AML-193 (cell line): ENCODE measurements at regions not wholly inside any gene's neighbourhood (a gene's known extent, or its start where the extent isn't known, plus 50 kb on each side); places are given as distances from the start of the nearest gene placed in this dataset.

Experiments used
- DNase-seq, 2 experiments: peaks; one replicate each; lab custom pipeline; 2025; lab: John Stamatoyannopoulos, UW

DNA sequence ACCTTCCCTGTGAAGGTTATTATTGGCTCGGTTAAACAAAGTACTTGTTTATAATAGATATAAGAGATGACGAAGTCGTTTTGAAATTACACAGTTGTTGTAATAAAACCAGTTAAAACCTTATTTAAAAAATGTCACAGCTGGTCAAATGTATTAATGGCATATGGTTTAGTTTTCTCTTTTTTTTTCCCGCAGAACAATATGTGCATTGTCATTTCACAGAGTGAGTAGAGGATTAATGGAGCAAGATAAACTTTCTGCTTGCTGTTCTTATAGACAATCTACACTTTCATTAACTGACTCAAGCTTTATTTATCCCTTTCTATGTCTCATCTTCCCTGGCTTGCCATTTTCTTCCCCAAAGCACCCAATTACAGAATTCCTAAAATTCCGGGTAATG lies 404.3 kb upstream of the NPVF start:
- no peak for DNase-seq

DNA sequence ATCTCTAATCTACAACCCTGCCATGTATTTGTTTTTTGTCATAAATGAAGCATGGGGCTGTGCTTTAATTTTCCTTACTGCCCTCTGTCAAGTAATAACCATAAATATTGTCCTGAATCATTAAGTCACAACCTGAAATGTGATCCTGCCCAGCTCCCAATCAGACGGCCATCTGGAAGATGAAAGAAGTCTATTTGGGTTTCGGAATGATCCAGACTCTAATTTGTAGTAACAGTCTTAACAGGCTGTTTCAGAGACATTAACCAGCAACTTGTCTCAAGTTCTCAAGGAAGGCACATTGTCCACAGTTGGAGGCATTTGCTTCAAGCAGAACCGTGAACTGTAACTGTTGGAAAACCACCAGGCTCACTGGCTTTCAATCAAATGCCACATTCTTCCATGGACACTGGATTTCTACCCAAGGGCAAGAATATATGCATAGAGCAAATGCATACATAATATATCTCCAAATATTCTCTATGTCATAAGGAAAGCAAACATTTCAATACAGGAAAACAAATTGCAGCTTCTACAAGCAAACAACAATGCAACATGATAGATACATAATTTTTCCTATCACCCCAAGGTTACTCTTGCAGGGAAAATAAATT lies 405.2 kb upstream of the NPVF start:
- DNase-seq: no peak

DNA sequence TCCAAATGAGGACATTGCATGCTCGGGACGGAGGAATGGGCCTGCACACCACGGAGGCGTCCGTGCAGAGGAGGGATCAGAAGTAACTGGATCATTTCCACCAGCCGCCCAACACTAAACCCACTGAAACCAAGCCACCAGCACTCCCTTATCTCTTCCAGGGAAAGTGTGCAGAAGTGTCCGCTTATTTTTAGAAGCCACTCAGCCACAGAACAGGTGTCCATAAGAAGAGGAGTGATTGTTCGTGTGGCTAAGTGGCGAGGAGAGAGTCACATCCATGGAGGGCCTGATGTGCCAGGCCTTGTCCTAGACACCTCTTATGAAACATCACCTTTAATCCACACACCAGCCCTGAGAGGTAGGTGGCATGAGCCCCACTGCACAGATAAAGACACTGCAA lies 407.9 kb upstream of the NPVF start:
- DNase-seq: no peak

DNA sequence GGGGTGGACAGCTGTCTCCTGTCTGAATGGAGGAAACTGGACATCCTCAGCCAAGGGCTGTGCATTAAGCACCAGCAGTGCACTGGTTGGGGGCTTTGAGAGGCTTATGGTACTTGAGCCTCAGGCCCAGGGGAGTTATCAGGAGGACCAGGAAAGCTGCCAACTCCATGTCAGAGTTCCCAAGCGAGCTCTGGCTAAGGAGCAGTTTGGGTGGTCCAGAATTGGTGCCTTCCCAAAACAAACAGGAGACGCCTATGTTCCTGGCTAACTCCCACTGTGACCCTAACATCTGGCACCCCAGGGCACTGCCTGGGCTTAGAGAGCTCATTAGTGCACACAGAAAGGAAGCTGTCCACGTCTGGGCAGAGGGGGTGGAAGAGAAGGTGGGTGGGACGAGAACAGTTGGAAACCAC lies 408.6 kb upstream of the NPVF start:
- DNase-seq: no peak

DNA sequence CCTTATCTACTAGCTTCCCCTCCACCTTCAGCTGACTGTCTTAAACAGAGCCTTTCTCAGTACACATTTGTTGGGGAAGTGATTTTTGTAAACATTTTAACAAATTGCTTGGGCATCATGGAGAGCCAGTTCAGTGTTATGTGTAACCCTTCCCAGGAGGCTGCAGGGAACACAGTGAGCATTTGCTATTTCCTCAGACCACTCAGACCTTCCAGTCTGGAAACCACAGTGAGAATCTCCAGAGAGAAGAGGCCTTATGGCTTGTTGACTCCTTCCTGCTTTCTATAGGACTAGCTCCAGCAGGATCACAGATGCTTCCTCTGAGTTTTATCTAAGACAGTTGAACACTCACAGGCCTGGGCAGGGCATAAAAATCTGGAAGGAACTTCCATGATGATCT lies 409.8 kb upstream of the NPVF start:
- no peak for DNase-seq

DNA sequence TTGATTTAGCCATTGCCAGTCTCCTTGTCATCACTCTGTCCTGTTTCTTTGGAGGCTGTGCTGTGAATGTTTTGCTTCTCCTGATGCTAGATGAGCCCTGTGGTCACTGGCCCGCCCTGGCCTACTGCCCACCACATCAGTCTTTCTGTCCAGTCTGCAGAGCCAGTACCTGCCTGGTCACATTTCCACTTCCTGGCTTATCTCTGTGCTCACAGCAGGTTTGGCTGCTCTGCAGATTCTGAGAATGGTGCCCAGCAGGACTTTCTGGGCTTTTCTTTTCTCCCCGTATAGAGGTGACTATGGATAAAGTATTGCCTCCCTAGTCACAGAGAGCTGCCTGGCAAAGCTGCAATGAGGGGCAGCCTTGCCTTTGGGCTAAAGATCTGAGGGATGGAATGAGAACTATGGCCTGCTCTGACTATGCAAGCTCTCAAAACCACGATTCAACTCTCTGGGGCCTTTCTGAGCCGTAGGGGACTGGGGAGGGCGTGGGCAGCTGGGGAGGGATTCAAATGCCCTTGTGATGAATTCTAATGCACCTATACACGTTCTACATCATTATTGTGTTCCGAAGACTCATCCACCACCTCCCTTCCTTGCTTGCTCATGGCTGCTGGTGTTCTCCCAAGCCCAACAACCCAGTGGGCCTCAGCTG lies 410.4 kb upstream of the NPVF start:
- no peak for DNase-seq

DNA sequence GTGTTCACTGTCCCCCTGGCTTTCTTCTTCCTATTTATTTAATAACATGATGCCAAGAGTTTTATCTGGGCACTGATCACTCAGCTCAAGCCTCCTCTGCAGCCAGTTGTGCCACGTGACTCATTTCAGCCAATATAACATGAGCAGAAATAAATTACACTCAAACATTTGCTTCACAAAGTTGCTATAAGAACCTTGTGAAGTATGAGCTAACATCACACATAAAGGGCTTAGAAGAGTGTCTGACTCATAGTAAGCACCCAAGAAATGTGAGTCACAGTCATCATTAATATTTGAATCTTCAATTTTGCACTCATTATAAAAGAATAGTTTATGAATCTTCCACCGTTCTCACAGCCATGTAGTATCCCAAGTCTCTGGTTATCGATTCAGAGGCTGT lies 414.6 kb upstream of the NPVF start:
- no peak for DNase-seq

DNA sequence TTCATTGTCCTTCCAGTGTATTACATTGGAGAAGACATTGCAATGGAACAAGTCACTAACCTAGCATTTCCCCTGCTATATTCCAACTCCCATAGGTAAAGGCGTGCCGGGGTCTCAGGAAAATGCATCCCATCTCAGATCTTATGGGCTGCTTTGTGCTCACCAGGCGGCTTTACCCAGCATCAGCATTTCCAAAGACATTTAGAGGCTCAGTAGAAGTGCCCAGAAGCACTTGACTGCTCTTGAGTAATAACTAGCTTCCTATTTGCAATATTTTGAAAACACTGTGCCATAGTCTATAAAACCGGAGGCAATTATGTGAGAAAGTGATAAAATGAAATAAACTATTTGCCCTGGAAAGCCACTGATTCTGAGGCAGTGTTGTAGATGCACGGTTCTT lies 415.0 kb upstream of the NPVF start:
- DNase-seq: peak in 1 of 2 experiments; percentile 5

DNA sequence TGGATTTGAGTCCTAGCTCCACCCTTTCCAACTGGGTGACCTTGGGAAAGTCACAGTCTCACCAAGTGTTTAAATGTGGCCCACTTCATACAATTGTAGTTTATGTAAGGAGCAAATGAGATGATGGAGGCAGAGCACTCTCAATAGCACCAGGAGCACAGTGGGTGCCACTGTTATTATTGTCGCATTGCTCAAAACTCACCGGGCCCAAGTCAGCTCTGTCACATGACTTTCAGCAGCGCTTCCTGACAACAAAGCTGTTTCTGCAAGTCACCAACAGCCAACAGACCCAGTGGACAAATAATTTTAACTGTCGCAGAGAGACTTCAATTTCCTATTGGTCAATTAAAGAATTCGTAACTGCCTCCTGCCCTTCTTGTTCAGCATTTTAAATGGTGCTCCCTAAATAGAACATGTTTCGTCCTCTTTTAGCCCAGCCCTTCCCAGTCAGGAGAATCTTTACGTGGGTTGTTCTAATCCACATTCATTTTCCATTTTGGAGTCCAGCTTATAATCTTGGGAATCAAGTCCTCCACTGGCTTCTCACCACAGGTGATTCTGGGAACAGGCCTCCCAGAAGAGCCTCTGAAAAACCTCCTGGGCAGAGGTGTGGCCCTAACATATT lies 415.6 kb upstream of the NPVF start:
- DNase-seq: no peak

DNA sequence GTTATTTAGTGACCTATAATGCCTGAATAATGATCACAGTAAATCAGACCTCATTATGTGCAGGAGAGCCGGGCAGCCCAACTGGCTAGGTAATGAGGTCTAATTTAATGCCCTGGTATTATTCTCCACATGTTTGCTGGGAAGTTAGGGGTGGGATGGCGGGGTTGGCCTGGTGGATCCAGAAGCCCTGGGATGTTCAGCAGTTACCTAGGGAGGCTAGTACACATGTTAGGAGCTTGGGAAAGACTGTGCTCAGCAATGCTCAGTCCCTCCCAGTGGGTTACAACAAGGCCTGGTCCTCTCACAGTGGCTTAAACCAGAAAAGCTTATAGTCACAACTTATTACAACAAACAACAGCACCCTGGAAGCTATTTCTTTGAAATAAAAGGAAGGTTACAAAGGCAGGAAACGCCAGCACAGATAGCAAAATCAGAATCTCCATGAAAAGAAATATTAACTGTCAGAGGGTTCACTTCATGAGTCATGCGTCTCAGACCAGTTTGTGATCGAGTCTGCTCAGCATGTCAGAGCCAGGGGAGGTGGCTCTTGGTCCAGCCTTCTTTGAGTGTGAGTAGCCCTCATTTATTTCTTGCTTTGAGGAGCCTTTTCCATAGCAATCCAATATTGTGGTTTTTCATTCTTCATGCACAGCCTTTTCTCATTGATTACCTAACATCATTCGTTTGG lies 418.6 kb upstream of the NPVF start:
- no peak for DNase-seq

DNA sequence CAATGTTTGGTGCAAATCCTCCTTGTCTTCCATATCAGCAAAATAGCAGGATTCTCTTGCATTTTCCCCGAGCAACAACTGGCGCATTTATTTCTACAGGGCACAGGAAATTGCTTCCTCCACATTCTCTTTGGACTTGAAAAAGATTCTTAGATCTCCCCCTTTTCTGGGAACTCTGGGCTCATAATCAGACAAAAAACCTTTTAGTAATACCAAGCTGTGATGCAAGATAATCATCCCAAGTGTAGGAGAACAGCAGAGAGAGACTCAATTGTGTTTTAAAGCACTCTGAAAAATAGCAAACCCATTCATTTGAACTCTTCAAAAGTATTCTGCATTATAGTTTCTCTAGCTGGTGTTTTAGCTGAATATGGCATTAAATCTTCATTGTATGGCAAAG lies 419.6 kb upstream of the NPVF start:
- DNase-seq: no peak

DNA sequence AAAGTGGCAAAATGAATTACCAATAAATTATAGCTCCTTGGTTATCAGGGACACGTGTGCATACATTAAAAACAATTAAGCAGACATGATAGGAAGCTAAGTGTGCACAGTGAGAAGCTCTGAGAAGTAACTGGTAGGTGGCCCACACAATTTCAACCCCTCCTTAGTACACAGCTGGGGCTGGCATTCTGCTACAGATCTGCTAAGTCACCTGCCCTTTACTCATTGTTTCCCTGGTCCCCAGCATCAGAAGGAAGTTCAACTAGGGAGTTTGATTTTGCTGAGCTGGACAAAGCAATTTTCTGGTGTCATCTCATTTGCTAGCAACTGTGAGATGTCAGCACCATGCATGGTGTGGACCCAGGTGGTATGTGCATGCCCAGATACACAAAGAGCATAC lies 424.1 kb upstream of the NPVF start:
- no peak for DNase-seq

DNA sequence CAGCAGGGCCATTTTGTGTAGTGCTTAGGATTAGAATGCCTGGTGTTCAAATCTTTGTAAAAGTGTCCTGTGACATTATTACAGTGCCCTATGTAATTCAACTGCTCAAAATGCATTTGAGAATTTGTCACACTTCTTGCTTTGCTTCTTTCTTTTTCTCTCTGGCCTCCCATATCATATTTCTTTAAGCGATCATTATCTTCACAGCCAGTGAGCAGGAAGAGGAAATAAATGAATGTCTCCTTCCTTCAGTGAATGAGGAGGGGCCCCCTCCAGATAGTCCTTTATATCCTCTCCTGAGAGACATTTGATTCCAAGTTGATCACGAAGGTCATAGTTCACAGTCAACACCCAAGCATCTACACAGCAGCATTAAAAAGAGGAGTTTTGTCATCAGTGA lies 425.1 kb upstream of the NPVF start:
- no peak for DNase-seq

DNA sequence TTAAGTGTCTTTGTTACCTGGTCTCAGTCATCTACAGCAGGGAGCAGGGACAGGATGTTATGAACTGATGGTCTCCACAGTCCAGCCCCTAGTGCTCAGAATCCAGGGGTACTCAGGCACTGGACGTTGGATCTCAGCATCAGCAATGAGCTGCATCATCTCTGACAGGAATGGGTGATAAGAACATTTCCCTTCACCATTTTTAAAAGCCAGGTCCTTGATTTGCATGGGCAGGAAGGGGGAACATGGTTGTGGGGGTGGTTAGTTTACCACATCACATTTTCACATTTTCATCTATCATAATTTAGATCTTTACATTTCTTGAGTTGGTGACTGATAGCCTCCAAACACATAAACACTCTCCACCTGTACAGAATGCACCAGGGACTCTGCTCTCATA lies 427.8 kb upstream of the NPVF start:
- no peak for DNase-seq

DNA sequence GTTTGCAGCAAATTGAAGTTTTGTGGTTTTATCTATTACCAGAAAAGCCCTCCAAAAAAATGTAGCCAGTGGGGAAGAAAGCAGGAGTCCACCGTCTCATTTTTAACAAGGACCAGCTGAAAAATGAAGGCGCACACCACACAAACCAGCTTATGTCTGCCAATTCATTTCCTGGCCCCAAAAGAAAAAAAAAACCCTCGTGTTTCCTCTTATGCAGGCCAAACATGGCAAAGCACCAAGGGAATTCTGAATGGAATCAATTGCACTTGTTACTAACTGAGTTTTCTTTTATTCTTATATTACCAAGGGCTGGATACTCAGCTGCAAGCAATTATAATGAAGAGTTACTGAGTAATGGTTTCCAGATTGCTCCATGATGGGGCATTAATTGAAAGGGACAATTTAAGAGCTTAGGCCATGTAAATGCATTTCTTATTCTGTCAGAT lies 428.3 kb upstream of the NPVF start:
- no peak for DNase-seq

DNA sequence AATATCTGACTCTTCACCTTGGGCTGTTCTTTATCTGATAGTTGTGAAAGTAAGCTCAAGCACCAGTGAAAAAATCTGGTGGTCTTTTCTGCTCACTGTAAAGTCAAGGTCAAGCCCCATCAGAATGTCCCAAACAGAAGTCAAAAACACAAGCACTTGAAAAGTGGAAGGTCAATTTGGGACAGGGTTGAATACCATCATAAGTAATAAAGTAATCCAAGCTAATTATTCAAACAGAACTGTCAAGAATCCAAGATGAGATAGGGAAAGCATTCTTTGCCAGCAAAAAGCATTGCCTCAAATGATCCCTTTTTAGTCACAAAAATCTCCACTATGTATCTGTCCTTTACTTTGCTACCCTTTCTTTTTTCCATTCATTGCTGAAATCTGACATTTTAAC lies 430.1 kb upstream of the NPVF start:
- no peak for DNase-seq

DNA sequence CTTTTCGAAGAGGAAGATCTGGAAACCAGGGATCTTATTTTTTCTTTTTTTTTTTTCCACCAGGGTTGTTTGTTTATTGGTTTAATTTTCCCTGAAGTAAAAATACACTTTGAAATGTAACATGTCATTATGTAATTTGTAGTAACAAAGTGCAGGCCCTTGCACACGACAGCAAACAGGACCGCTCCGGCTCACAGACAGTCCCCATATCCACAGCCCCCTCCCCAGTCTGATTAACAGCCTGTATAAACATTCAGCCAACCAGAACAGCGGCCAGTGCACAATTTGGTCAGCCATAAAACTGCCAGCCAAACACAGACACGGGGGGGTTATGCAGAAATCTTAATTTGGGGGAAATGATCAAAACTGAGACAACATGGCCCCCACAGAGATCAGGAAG lies 431.6 kb upstream of the NPVF start:
- DNase-seq: no peak

DNA sequence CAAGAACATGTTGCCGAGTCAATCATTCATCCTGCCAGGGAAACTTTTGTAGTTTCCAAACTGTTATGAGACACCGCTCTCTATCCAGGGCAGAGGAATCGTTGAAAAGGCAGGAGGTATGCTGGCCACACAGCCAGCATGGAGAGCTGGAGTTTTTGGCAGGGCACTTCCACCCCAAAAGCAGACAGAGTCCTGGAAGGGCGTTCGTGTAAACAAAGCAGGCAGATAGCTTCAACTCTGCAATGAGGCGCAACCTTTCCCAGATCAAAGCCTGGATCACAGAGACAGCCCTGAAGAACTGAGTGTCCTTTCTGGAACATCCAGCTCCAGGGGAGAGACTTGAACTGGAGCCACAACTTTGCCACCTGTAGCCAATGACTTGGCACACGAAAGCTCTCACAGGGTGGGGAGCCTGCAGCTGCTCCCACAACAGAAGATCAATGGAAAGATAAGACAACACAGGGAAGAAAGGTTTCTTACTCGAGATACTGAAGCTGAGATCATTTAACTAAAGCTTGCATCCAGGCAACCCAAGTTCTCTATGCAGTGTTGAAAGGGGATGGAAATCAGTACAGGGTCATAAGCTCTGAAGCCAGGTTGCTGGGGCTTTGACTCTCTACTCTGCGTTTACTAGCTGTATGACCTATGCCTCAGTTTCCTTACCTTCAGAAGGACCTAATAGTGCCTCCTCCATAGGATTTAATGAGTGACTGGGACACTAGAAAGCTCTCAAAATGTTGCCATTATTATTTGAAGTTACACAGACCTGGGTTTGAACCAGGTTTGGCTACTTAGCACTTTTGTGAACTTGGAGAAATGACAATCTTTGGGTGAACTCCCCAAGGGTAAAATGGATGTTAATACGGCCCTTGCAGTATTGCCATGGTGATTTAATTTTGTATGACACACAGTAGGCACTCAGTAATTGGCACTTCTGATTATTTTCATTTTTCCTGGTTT lies 434.8 kb upstream of the NPVF start:
- DNase-seq: no peak

DNA sequence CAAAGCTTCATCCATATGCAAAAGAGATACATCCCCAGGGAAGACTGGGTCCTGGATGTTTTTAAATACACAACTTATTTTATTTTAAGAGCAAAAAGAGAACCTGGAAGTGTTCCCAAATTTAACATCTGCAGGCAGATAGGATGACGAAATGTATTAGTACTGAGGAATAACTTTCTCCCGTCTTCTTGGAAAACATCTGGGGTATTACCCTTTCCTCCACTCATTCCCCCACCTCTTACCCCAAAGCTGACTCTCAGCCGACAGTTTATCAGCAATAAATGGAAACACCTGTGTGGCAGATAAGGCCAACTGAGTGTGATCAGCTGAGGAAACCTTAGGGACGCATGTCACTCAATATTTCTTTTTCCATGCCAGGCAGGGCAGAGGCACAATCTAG lies 435.6 kb upstream of the NPVF start:
- DNase-seq: no peak

DNA sequence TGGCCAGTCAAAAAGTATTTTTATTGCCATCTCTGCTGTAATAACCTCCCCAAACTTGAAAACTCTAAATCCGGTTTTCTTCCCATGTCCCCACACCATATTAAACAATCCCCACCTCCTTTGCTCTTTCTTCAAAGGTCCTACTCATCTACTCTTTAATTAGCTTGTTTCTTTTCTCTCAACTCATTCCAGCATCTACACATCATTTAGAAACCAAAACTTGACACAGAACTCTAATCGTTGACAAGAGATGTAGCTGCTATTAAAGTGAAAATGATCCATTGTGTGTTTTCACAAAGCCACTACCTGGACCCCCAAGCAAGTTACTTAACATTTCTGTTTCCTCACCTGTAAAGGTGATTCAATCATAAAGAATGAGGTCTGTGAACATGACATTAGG lies 436.3 kb upstream of the NPVF start:
- no peak for DNase-seq

DNA sequence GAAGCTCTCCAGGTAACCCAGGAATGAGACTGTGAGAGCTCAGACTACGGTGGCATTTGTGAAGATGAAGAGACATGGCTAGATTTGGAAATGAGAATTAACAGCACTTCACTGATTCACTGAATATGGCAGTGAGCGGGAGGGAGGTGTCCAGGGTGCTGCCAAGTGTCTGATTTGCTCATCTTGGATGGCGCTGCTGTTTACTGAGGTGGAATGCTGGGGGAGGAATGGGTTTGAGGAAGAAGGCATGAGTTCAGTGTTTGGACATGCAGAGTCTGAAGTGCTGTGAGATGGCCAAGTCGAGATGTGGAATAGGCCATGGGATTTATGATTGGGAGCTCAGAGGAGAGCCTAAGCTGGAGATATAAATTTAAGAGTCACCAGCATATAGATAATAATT lies 437.1 kb upstream of the NPVF start:
- DNase-seq: no peak
